Brain microvascular endothelial cell (primary cell): ENCODE measurements at regions not wholly inside any gene's neighbourhood (a gene's known extent, or its start where the extent isn't known, plus 50 kb on each side); places are given as distances from the start of the nearest gene placed in this dataset.

Experiments used
- DNase-seq: peaks from one replicate; pipeline ENCODE4 v3.0.0-alpha.2; 2020
- H3K27ac ChIP-seq: fragments of 250-450 bp; sonication (Bioruptor Pico); 2 replicates; pipeline ENCODE4 v1.5.1; 2020; ENCODE audit warnings: mild to moderate bottlenecking, moderate library complexity
- H3K27me3 ChIP-seq: fragments of 250-450 bp; sonication (Bioruptor Pico); replicated peaks from 2 replicates; pipeline ENCODE4 v1.5.1; 2020; ENCODE audit warnings: mild to moderate bottlenecking
- H3K36me3 ChIP-seq: fragments of 250-450 bp; sonication (Bioruptor Pico); replicated peaks from 2 replicates; pipeline ENCODE4 v1.5.1; 2020; ENCODE audit warnings: mild to moderate bottlenecking
- H3K4me3 ChIP-seq: 2 replicates; pipeline ENCODE4 v1.5.1; 2011; ENCODE audit warnings: low read depth, mild to moderate bottlenecking, control low read depth, low read length, moderate library complexity
- CTCF ChIP-seq: IDR thresholded peaks from 2 replicates; pipeline ENCODE4 v1.5.1; 2011; ENCODE audit warnings: low read depth, mild to moderate bottlenecking, moderate library complexity, low read length, control low read depth, inconsistent platforms; ENCODE audit errors: missing control alignments
- in situ Hi-C: cut with HindIII; loops from 2 replicates; pipeline ENCODE4 v1.10.0; 2017; ENCODE audit warnings: low sequenced_read_pairs, low pct_ligation_motif_present

GRCh38 chr5:152270096-152270495, 135.0 kb downstream of the NMUR2 start:
- DNase-seq: no peak
- Histone ChIP-seq H3K4me3 (no peak overlapping the region), H3K36me3 (no peaks in the 10 kb centered on the region), H3K27ac (no peak overlapping the region), H3K27me3 (no peaks in the 10 kb centered on the region)
- in situ Hi-C loops: no loop called here
- TF ChIP-seq CTCF: no peak

GRCh38 chr5:152269533-152269932, 135.5 kb downstream of the NMUR2 start:
- in situ Hi-C loops: no loop called here
- DNase-seq: no peak
- H3K36me3 ChIP-seq: no peaks in the 10 kb centered on the region
- H3K27ac ChIP-seq: no peak overlapping the region
- H3K4me3 ChIP-seq: no peak overlapping the region
- no peaks in the 10 kb centered on the region for H3K27me3 ChIP-seq
- TF ChIP-seq CTCF: no peak

GRCh38 chr5:152264645-152265254, 140.3 kb downstream of the NMUR2 start:
- H3K27ac ChIP-seq: no peak overlapping the region
- H3K4me3 ChIP-seq: no peak overlapping the region
- TF ChIP-seq CTCF: no peak
- in situ Hi-C loops: no loop called here
- no peaks in the 10 kb centered on the region for H3K27me3 ChIP-seq
- no peaks in the 10 kb centered on the region for H3K36me3 ChIP-seq
- no peak for DNase-seq

- no peak for DNase-seq
Measured at GRCh38 chr5:152262667-152263066, 142.4 kb downstream of the NMUR2 start.

GRCh38 chr5:152260940-152261339, 144.1 kb downstream of the NMUR2 start:
- DNase-seq: no peak
- H3K36me3 ChIP-seq: no peaks in the 10 kb centered on the region
- no peaks in the 10 kb centered on the region for H3K27me3 ChIP-seq
- in situ Hi-C loops: no loop called here
- TF ChIP-seq CTCF: no peak
- no peak overlapping the region for H3K27ac ChIP-seq
- H3K4me3 ChIP-seq: no peak overlapping the region

More at GRCh38 chr5:152262667-152263066, 142.4 kb downstream of the NMUR2 start:
- TF ChIP-seq CTCF: no peak
- no peaks in the 10 kb centered on the region for H3K27me3 ChIP-seq
- H3K36me3 ChIP-seq: no peaks in the 10 kb centered on the region
- in situ Hi-C loops: no loop called here
- no peak overlapping the region for H3K4me3 ChIP-seq
- no peak overlapping the region for H3K27ac ChIP-seq

- no peak for DNase-seq
- Histone ChIP-seq H3K27ac (no peak overlapping the region), H3K27me3 (no peaks in the 10 kb centered on the region), H3K36me3 (no peaks in the 10 kb centered on the region), H3K4me3 (no peak overlapping the region)
- TF ChIP-seq CTCF: no peak
- in situ Hi-C loops: no loop called here
Measured at GRCh38 chr5:152259702-152260101, 145.4 kb downstream of the NMUR2 start.
